Islet precursor cell (in vitro differentiated cells): ENCODE measurements at regions not wholly inside any gene's neighbourhood (a gene's known extent, or its start where the extent isn't known, plus 50 kb on each side); places are given as distances from the start of the nearest gene placed in this dataset.

ENCODE experiments used
- DNase-seq: peaks from one replicate; pipeline ENCODE4 v3.0.0-alpha.2; 2018

DNA sequence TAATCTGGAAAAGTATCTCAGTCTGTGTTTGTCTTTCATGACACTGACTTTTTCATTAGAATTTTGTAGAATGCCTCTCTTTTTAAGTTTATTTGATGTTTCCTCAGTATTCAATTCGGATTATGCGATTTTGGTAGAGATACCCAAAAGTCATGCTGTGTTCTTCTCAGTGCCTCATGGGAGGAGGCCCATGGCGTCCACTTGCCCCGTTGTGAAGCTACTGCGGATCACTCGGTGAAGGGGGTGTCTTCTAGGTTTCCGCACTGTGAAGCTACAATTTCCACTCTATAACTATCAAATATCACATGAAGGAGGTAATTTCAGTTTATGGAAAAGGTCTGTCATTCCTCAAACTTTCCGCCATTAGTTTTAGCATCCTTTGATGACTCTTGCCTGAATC, 794.0 kb downstream of the TBC1D22A start:
- DNase-seq = no peak

- DNase-seq = peak; percentile 5
Observed at GRCh38 chr22:47553436-47553835, 791.0 kb downstream of the TBC1D22A start.

GRCh38 chr22:47552541-47553205, 790.2 kb downstream of the TBC1D22A start:
- peak; percentile 25 for DNase-seq

DNA sequence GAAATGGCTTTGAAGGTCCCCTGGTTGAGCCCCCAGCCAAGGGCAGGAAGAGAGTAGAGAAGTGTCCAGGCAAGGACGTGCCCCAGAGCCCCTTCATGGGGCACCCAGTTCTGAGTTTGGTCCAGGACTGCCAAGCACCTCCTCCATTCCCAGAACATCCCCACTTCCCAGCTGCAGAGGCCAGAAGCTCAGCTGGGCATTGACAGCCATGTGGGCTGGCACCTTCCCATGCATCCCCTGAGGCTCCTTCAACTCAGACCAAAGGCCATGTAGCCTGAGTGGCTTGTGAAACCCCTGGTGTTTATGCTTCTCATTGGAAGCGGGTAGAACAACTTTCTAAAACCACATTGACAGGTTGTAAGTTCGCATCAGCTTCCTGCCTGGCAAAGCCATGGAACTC, 789.6 kb downstream of the TBC1D22A start:
- peak; percentile 5 for DNase-seq

DNA sequence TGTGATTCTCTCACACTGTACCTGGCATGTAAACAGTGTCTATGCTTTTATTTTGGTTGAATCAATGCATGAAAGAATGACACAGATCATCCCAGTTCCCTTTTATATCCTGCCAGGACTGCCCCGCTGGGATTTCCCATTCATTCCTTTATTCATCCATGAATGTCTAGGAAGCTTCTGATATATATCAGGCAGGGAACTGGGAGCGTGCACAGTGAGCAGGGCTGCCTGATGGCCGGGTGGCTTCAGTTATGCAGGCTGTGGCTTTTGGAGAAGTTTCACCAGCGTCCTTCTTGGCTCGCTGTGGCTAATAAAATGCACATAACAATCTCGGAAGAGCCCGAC, 789.0 kb downstream of the TBC1D22A start:
- peak; percentile 15 for DNase-seq

DNA sequence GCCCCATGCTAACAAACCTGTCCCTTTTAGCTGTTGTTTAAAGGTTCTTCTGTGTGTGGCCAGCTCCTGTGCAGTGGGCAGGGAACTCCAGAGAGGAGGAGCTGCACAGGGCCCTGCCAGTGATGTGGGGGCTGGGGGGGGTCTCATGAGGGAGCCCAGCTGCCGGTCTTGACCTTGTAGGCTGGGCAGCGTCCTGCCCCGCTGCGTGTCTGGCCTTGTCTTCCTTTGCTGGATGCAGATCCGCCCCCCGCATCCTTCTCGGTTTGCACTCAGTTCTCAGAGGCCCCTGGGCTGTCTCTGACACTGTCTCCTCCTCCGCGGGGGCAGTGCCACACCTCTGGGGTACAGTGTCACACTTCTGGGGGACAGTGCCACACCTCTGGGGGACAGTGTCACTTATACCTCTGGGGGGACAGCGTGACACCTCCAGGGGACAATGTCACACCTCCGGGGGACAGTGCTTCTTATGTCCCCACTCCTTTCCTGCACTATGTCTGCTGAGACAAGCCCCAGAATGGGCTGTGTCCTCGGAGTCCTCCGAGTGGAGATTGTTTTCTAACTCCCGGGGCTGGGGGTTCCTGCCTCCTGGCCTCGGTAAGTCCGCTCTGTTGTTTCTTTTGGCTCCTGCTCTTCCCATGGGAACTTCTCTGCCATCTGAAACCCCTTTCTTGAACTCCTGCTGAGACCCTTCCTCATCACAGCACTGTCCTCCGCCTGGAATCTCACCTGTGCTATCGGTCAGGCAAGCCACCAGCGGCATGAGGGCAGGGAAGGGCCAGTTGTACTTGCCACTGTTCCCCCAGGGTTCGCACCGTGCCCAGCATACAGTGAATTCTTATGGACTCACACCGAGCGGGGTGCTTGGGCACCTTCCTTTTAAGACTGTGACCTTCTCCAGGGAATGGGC, 788.3 kb downstream of the TBC1D22A start:
- peak; percentile 15 for DNase-seq

GRCh38 chr22:47549741-47550340, 787.4 kb downstream of the TBC1D22A start:
- DNase-seq = peak; percentile 21

GRCh38 chr22:47548953-47549740, 786.7 kb downstream of the TBC1D22A start:
- peak; percentile 22 for DNase-seq

- peak; percentile 29 for DNase-seq
Observed at GRCh38 chr22:47547881-47548650, 785.6 kb downstream of the TBC1D22A start.

DNA sequence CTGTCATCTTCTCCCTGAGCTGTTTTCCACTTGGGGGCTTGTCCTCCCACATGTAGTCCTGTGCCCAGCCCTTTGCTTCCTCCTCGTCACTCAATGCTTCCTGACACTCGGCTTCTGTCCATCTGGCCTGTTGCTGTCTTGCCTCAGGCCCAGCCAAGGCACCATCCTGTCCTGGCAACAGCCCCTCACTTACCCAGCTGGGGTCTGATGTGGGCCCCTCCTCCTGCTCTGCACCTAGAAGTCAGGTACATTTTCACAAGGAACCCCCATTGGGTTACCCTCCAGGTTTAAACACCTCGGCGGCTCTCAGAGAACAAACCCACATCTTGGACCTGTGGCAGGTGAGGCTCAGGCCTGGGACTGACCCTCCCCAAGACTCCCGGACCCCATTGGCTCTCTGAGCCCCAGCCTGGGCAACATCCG, 784.8 kb downstream of the TBC1D22A start:
- peak; percentile 22 for DNase-seq

DNA sequence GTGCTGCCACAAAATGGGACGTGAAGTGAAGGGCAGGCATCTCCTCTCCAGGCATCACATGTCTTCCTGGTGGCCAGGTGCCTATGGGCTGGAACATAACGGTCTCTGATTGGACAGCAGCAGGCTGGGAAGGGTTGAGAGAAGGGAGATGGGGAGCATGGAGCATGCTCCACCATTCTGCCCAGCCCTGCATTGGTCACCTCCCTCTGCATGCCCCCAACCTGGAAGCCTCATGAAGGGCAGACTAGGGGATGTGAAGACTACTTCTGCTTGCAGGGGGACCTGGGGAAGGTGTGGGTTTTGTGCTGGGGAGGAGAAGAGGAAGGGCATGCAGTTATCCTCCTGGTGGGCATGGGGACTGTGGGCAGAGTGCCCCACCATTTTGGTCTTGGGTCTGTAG, 782.2 kb downstream of the TBC1D22A start:
- no peak for DNase-seq

- DNase-seq = no peak
Observed at GRCh38 chr22:47543447-47543846, 781.0 kb downstream of the TBC1D22A start.

GRCh38 chr22:47540011-47540410, 777.6 kb downstream of the TBC1D22A start:
- peak; percentile 22 for DNase-seq

DNA sequence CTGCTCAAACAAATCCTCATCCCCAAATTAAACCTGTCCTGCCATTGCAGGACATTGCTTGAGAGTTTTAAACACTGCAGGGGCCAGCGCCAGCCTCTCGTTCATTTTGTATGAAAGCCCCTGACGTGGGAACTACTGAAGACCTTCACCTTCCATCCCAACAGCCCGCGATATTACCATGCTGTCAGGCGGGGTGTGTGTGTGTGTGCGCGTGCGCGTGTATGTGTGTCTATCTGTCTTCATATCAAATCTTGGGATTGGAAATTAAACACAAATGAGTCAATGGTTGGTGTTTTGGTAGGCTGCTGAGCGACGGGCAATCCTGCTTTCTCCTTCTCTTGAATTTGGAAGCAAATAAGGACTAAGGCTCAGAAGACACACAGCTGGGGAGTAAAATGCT, 776.9 kb downstream of the TBC1D22A start:
- no peak for DNase-seq

DNA sequence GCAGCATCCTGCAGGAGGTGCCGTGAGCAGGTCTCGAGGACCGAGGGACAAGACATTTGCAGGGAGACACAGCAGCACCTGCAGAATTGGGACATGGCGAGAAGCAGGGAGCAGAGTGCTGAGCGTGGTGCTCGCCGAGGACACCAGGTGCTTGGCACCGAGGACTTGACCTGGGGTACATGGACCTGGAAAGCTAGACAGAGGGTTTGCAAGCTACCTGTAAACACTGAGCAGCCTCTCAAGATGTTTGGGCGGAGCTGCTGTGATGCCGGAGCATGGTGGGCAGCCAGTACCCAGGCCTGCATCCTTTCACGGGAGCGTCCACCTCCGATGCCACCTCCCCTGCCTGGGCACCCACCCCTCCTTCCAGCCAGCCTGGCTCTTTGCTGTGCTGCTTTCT, 773.2 kb downstream of the TBC1D22A start:
- no peak for DNase-seq

GRCh38 chr22:47534804-47535410, 772.5 kb downstream of the TBC1D22A start:
- DNase-seq = no peak

DNA sequence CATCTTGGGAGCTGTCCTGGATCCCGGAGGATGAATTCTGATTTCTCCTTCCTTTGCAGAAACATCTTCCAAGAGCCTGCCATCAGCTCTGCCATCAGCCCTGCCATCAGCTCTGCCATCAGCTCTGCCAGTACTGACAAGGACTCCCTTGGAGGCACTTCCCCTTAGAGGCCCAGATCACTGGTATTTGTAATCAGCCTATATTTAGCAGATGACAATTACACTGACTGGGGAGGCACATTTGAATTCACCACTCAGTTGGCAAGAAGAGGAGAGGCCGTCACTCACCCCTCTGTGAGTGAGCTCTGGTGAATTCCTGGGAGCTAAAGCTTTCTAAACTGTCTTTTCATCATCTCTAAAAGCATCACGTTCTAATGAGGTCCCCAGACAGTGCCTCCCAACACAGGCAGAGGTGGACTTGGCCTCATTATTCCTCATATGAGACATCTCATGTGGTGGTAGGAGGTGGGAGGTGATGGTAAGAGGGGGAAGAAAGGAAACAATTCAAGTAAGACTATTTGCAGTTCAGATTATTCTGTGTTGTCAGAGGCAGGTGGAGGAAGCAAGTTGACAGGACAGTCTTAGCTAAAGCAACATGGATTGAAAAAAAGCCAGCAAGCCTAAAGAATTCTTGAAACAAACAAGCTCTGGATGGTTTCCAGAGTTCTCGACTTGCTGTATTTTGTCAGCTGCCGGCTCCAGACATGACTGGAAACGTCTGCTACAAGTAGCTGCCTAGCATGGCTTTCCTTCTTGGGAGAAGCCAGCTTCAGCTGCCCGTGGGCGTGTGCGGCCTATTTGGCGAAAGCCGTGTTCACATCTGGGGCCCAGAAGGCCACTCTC, 771.7 kb downstream of the TBC1D22A start:
- DNase-seq = no peak

- no peak for DNase-seq
Observed at GRCh38 chr22:47517062-47517461, 754.6 kb downstream of the TBC1D22A start.

DNA sequence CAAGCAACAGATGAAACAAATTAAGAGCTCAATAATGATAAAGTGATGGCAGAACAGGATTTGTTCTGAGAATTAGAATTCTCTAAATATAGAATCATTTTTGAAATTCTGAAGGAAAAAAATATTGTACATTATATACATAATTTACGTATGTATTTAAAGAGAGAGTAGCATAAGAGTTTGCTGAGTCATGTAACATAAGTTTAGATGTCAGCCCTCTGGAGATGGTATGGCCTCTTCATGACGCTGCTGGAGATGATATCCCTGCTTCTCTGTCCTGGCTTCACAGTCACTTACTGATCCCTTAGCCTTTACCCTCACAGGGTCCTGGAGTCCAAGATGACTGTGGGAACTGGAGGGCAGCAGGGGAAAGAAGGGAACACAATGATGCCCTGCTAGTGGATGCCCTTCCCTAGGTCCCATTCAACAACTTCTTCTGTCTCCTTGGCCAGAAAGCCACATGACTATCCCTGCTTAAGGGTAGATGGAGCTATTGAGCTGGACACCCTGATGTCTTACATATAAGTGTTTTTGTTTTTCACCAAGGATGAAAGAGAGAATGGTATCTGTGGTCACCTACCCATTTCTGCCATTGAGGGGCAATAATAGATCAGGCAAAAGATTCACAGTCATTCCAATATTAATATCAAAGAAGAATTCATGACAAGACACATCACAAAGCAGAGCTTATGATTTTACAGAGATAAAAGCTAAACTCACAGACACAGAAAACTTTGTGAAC, 753.1 kb downstream of the TBC1D22A start:
- DNase-seq = no peak

- DNase-seq = no peak
Observed at GRCh38 chr22:47512617-47513016, 750.2 kb downstream of the TBC1D22A start.
